ENCODE measurements at regions not wholly inside any gene's neighbourhood (a gene's known extent, or its start where the extent isn't known, plus 50 kb on each side); places are given as distances from the start of the nearest gene placed in this dataset.

DNA sequence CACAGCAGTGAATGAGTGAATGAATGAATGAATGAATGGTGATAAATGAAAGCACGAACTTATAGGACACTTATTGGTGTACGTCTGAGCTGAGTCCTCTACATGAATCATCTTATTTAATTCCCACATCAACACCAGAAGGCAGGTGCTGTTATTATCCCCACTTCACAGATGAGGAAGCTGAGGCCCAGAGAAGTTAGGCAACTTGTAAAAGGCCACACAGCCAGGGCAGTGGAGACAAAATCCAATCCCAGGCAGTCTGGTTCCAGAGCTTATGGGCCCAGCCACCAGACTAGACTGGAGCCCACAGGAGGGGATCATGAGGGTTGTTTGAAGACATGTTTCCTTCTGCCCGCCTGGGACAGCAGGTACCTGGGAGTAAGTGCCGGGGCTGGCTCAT lies 364.0 kb downstream of the MN1 start:
- TF ChIP-seq, protein P1, sequence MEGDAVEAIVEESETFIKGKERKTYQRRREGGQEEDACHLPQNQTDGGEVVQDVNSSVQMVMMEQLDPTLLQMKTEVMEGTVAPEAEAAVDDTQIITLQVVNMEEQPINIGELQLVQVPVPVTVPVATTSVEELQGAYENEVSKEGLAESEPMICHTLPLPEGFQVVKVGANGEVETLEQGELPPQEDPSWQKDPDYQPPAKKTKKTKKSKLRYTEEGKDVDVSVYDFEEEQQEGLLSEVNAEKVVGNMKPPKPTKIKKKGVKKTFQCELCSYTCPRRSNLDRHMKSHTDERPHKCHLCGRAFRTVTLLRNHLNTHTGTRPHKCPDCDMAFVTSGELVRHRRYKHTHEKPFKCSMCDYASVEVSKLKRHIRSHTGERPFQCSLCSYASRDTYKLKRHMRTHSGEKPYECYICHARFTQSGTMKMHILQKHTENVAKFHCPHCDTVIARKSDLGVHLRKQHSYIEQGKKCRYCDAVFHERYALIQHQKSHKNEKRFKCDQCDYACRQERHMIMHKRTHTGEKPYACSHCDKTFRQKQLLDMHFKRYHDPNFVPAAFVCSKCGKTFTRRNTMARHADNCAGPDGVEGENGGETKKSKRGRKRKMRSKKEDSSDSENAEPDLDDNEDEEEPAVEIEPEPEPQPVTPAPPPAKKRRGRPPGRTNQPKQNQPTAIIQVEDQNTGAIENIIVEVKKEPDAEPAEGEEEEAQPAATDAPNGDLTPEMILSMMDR (IDR thresholded peaks at IDR 0.05): no peak
- TF ChIP-seq POLR2A (IDR thresholded peaks at IDR 0.05): no peak
- TF ChIP-seq POLR2AphosphoS5 (IDR thresholded peaks at IDR 0.05): no peak

Data from prostate gland (tissue), 2 donors.